Keratinocyte (primary cell): ENCODE measurements at regions not wholly inside any gene's neighbourhood (a gene's known extent, or its start where the extent isn't known, plus 50 kb on each side); places are given as distances from the start of the nearest gene placed in this dataset.

Experiments
- DNase-seq: peaks from one replicate; pipeline ENCODE4 v3.0.0-alpha.2; 2011; ENCODE audit warnings: low read depth, missing footprints, low spot score
- FAIRE-seq: peaks from 2 replicates; lab custom pipeline; 2011; peaks lifted over from hg19 to GRCh38; lab: Jason Lieb, UNC
- H2AFZ ChIP-seq: 2 replicates; pipeline ENCODE4 v1.6.0; 2012; ENCODE audit warnings: low read length, control low read depth, inconsistent platforms; ENCODE audit not compliant: control insufficient read depth
- H3K27ac ChIP-seq: 2 replicates; pipeline ENCODE4 v1.5.1; 2011; ENCODE audit warnings: low read length; ENCODE audit not compliant: control insufficient read depth, insufficient read depth
- H3K27me3 ChIP-seq: 3 replicates; pipeline ENCODE4 v1.6.0; 2011; ENCODE audit warnings: low read length; ENCODE audit not compliant: control insufficient read depth, insufficient read depth; ENCODE audit errors: extremely low read depth
- H3K36me3 ChIP-seq, 2 experiments: 2 replicates in 1 of 2; 3 replicates in 1 of 2; pipeline ENCODE4 v1.5.1; 2011; ENCODE audit warnings: low read length in 2 of 2, mild to moderate bottlenecking in 1 of 2; ENCODE audit not compliant: control insufficient read depth in 2 of 2, insufficient read depth in 2 of 2; ENCODE audit errors: extremely low read depth in 1 of 2
- H3K4me1 ChIP-seq: 3 replicates; pipeline ENCODE4 v1.5.1; 2011; ENCODE audit warnings: low read length; ENCODE audit not compliant: control insufficient read depth, insufficient read depth; ENCODE audit errors: extremely low read depth
- H3K4me2 ChIP-seq: 3 replicates; pipeline ENCODE4 v1.6.0; 2011; ENCODE audit warnings: low read depth, low read length; ENCODE audit not compliant: control insufficient read depth, insufficient read depth; ENCODE audit errors: extremely low read depth
- H3K4me3 ChIP-seq, 3 experiments: fragments of 200-600 bp in 1 of 3; sonication (generic) in 1 of 3; 2 replicates in 2 of 3; 3 replicates in 1 of 3; pipeline ENCODE4 v1.5.1; 2011 to 2016; ENCODE audit warnings: low read length in 3 of 3, mild to moderate bottlenecking in 3 of 3, control low read depth in 2 of 3, inconsistent platforms in 1 of 3, low read depth in 1 of 3, mixed read lengths in 1 of 3, mixed run types in 1 of 3, moderate library complexity in 1 of 3; ENCODE audit not compliant: control insufficient read depth in 2 of 3, insufficient read depth in 2 of 3; ENCODE audit errors: extremely low read depth in 1 of 3
- H3K79me2 ChIP-seq: 2 replicates; pipeline ENCODE4 v1.6.0; 2012; ENCODE audit warnings: low read length; ENCODE audit not compliant: control insufficient read depth, insufficient read depth
- H3K9ac ChIP-seq: 3 replicates; pipeline ENCODE4 v1.6.0; 2011; ENCODE audit warnings: low read length; ENCODE audit not compliant: control insufficient read depth, insufficient read depth; ENCODE audit errors: extremely low read depth
- H3K9me1 ChIP-seq: 3 replicates; pipeline ENCODE4 v1.6.0; 2011; ENCODE audit warnings: low read length; ENCODE audit not compliant: control insufficient read depth, insufficient read depth; ENCODE audit errors: extremely low read depth
- H3K9me3 ChIP-seq: 2 replicates; pipeline ENCODE4 v1.5.1; 2012; ENCODE audit warnings: low read depth, low read length; ENCODE audit not compliant: control insufficient read depth
- H4K20me1 ChIP-seq: 3 replicates; pipeline ENCODE4 v1.6.0; 2011; ENCODE audit warnings: low read length; ENCODE audit not compliant: control insufficient read depth, insufficient read depth; ENCODE audit errors: extremely low read depth
- CTCF ChIP-seq, 3 experiments: IDR thresholded peaks in 1 of 3; conservative IDR thresholded peaks in 1 of 3; optimal IDR thresholded peaks in 1 of 3; 2 replicates in 2 of 3; 3 replicates in 1 of 3; pipeline versions ENCODE3 to v1.5.1; 2011; ENCODE audit warnings: low read length in 3 of 3, mild to moderate bottlenecking in 3 of 3, moderate library complexity in 2 of 3, control low read depth in 1 of 3, inconsistent platforms in 1 of 3; ENCODE audit not compliant: insufficient read depth in 2 of 3; ENCODE audit errors: extremely low read depth in 1 of 3
- EZH2 ChIP-seq: IDR thresholded peaks from one replicate; pipeline ENCODE4 v1.6.1; 2012; ENCODE audit warnings: inconsistent platforms, mild to moderate bottlenecking, low read length, moderate library complexity
- dilution Hi-C: fragments of 300-500 bp; cut with MboI; formaldehyde crosslinking; loops from one replicate; pipeline ENCODE4 v1.7.0; 2020; ENCODE audit warnings: low sequenced_read_pairs; ENCODE audit not compliant: extremely low pct_ligation_motif_present

GRCh38 chr4:53747401-53747800, 156.1 kb upstream of the LNX1 start:
- Histone ChIP-seq H4K20me1 (no peaks in the 10 kb centered on the region), H3K27ac (no peak overlapping the region), H3K9me1 (no peaks in the 10 kb centered on the region), H3K9ac (no peak overlapping the region), H3K9me3 (no peaks in the 10 kb centered on the region), H3K4me1 (no peaks in the 10 kb centered on the region), H3K27me3 (peaks cover 11% of the 10 kb centered on the region), H3K4me2 (no peak overlapping the region), H2AFZ (no peak overlapping the region), H3K79me2 (no peaks in the 10 kb centered on the region), H3K4me3 (no peak overlapping the region), H3K36me3 (no peaks in the 10 kb centered on the region)
- FAIRE-seq (no peak), DNase-seq (no peak)
- dilution Hi-C loops, result no loop called here
- TF ChIP-seq CTCF (optimal IDR thresholded peaks at IDR 0.05 in 1 of 3, IDR thresholded peaks at IDR 0.05 in 1 of 3, conservative IDR thresholded peaks at IDR 0.05 in 1 of 3; ENCODE audit: extremely low read depth in 1 of 3, insufficient read depth in 2 of 3, low read length in 3 of 3) (no peak), EZH2 (no peak)

GRCh38 chr4:53744446-53745160, 153.3 kb upstream of the LNX1 start:
- DNase-seq (no peak), FAIRE-seq (no peak)
- H3K9me3 ChIP-seq, result no peaks in the 10 kb centered on the region
- H3K4me1 ChIP-seq, result no peaks in the 10 kb centered on the region
- no peak overlapping the region for H3K9ac ChIP-seq
- dilution Hi-C loops, result no loop called here
- no peaks in the 10 kb centered on the region for H3K36me3 ChIP-seq
- H3K27ac ChIP-seq, result no peak overlapping the region
- H3K4me3 ChIP-seq, result no peak overlapping the region
- H4K20me1 ChIP-seq, result no peaks in the 10 kb centered on the region
- peaks cover 11% of the 10 kb centered on the region for H3K27me3 ChIP-seq
- no peaks in the 10 kb centered on the region for H3K79me2 ChIP-seq
- no peak overlapping the region for H2AFZ ChIP-seq
- H3K9me1 ChIP-seq, result no peaks in the 10 kb centered on the region
- TF ChIP-seq EZH2 (no peak), CTCF (optimal IDR thresholded peaks at IDR 0.05 in 1 of 3, IDR thresholded peaks at IDR 0.05 in 1 of 3, conservative IDR thresholded peaks at IDR 0.05 in 1 of 3; ENCODE audit: extremely low read depth in 1 of 3, insufficient read depth in 2 of 3, low read length in 3 of 3) (no peak)
- H3K4me2 ChIP-seq, result no peak overlapping the region
